Activated CD8-positive, alpha-beta T cell treated with anti-CD3 and anti-CD28 coated beads, Interleukin-2, amount 10 ng/mL, durations not matched to agents 7 days and 5 days (primary cell): ENCODE measurements at regions not wholly inside any gene's neighbourhood (a gene's known extent, or its start where the extent isn't known, plus 50 kb on each side); places are given as distances from the start of the nearest gene placed in this dataset.
"Not testable (repeated sequence)": the region's sequence is repeated elsewhere in the genome, so short reads cannot be mapped to it uniquely, and the experiment has no call there.

Experiments
- ATAC-seq: fragments of 150-1000 bp; cut with Tn5 transposase; one replicate; pipeline ENCODE4 v1.10.0; 2021; ENCODE audit warnings: moderate library complexity
- CTCF ChIA-PET: fragments of 350-600 bp; sonication (Branson Sonifier 250); formaldehyde crosslinking; loops from one replicate; lab custom pipeline; 2021; ENCODE audit warnings: antibody characterized with exemption; lab: Charles Lee
- POLR2A ChIA-PET: fragments of 350-600 bp; sonication (Branson Sonifier 250); formaldehyde crosslinking; loops from one replicate; lab custom pipeline; 2021; ENCODE audit warnings: antibody characterized with exemption; lab: Charles Lee
- DNase-seq: peaks from one replicate; pipeline ENCODE4 v3.0.0-alpha.2; 2020
- H3K27ac Mint-ChIP-seq: one replicate; pipeline ENCODE4 v1.8.0; 2021; ENCODE audit warnings: mild to moderate bottlenecking, mixed read lengths
- H3K27me3 Mint-ChIP-seq: one replicate; pipeline ENCODE4 v1.8.0; 2021; ENCODE audit warnings: low read depth, mixed read lengths
- H3K36me3 Mint-ChIP-seq: one replicate; pipeline ENCODE4 v1.8.0; 2021; ENCODE audit warnings: low read depth, mixed read lengths
- H3K4me1 Mint-ChIP-seq: one replicate; pipeline ENCODE4 v1.8.0; 2021; ENCODE audit warnings: low read depth, mixed read lengths
- H3K4me3 Mint-ChIP-seq: one replicate; pipeline ENCODE4 v1.8.0; 2021; ENCODE audit warnings: mild to moderate bottlenecking, mixed read lengths
- H3K9me3 Mint-ChIP-seq: one replicate; pipeline ENCODE4 v1.8.0; 2022; ENCODE audit warnings: mixed read lengths; ENCODE audit not compliant: insufficient read depth

DNA sequence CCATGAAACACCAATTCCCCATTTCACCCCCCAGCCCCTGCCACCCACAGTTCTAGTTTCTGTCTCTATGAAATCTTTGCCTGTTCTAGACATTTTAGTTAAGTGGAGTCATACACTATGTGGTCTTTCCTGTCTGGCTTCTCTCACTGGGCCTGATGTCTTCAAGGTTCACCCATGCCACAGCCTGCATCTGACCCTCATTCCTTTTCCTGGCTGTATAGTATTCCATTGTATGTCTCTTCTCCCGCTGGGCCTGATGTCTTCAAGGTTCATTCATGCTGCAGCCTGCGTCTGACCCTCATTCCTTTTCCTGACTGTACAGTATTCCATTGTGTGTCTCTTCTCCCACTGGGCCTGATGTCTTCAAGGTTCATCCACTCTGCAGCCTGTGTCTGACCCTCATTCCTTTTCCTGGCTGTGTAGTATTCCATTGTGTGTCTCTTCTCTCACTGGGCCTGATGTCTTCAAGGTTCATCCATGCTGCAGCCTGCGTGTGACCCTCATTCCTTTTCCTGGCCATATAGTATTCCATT lies 191.7 kb downstream of the CRLF2 start:
- Mint-ChIP-seq H3K27ac (no peak overlapping the region), H3K4me3 (no peak overlapping the region), H3K4me1 (no peaks in the 10 kb centered on the region), H3K27me3 (no peaks in the 10 kb centered on the region), H3K36me3 (no peaks in the 10 kb centered on the region), H3K9me3 (peaks cover 7% of the 10 kb centered on the region)
- no peak for DNase-seq
- ChIA-PET CTCF (no interaction called here), POLR2A (no interaction called here)
- ATAC-seq, result no peak

DNA sequence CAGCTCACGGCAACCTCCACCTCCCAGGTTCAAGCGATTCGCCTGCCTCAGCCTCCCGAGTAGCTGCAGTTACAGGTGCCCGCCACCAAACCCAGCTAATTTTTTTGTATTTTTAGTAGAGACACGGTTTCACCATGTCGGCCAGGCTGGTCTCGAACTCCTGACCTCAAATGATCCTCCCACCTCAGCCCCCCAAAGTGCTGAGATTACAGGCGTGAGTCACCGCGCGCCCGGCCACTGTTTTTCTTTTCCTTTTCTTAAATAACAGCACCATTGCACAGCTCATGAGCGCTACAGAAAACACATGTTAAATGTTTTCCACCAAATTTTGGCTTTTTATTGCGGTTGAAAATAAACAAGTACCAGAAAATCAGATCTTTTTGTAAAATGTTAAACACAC lies 195.5 kb downstream of the CRLF2 start:
- ATAC-seq, H3K4me3 Mint-ChIP-seq, POLR2A ChIA-PET, H3K27me3 Mint-ChIP-seq, DNase-seq, H3K4me1 Mint-ChIP-seq, CTCF ChIA-PET, H3K27ac Mint-ChIP-seq, H3K9me3 Mint-ChIP-seq, H3K36me3 Mint-ChIP-seq: not testable (repeated sequence)

GRCh38 chrX:1016281-1016680 lies 196.2 kb downstream of the CRLF2 start:
- H3K36me3 Mint-ChIP-seq, ATAC-seq, DNase-seq, H3K27me3 Mint-ChIP-seq, POLR2A ChIA-PET, CTCF ChIA-PET, H3K9me3 Mint-ChIP-seq, H3K4me1 Mint-ChIP-seq, H3K27ac Mint-ChIP-seq, H3K4me3 Mint-ChIP-seq: not testable (repeated sequence)

- Mint-ChIP-seq H3K27me3 (no peaks in the 10 kb centered on the region), H3K9me3 (no peaks in the 10 kb centered on the region), H3K4me3 (no peak overlapping the region), H3K4me1 (no peaks in the 10 kb centered on the region), H3K36me3 (no peaks in the 10 kb centered on the region), H3K27ac (no peak overlapping the region)
- CTCF ChIA-PET, result no interaction called here
- POLR2A ChIA-PET, result no interaction called here
- peak; percentile 19 for ATAC-seq
- DNase-seq, result no peak
These were observed 199.7 kb downstream of the CRLF2 start for GRCh38 chrX:1012678-1013300.

GRCh38 chrX:1011691-1012283 lies 200.7 kb downstream of the CRLF2 start:
- no peak overlapping the region for H3K27ac Mint-ChIP-seq
- no peaks in the 10 kb centered on the region for H3K4me1 Mint-ChIP-seq
- DNase-seq (peak; percentile 31), ATAC-seq (peak; percentile 36)
- no peak overlapping the region for H3K4me3 Mint-ChIP-seq
- no peaks in the 10 kb centered on the region for H3K27me3 Mint-ChIP-seq
- POLR2A ChIA-PET, result no interaction called here
- CTCF ChIA-PET, result no interaction called here
- no peaks in the 10 kb centered on the region for H3K36me3 Mint-ChIP-seq
- no peaks in the 10 kb centered on the region for H3K9me3 Mint-ChIP-seq

GRCh38 chrX:1009771-1010170 lies 202.7 kb downstream of the CRLF2 start:
- ATAC-seq (no peak), DNase-seq (no peak)
- Mint-ChIP-seq H3K27me3 (no peaks in the 10 kb centered on the region), H3K36me3 (no peaks in the 10 kb centered on the region), H3K27ac (no peak overlapping the region), H3K9me3 (no peaks in the 10 kb centered on the region), H3K4me3 (no peak overlapping the region), H3K4me1 (no peaks in the 10 kb centered on the region)
- ChIA-PET POLR2A (no interaction called here), CTCF (no interaction called here)

DNA sequence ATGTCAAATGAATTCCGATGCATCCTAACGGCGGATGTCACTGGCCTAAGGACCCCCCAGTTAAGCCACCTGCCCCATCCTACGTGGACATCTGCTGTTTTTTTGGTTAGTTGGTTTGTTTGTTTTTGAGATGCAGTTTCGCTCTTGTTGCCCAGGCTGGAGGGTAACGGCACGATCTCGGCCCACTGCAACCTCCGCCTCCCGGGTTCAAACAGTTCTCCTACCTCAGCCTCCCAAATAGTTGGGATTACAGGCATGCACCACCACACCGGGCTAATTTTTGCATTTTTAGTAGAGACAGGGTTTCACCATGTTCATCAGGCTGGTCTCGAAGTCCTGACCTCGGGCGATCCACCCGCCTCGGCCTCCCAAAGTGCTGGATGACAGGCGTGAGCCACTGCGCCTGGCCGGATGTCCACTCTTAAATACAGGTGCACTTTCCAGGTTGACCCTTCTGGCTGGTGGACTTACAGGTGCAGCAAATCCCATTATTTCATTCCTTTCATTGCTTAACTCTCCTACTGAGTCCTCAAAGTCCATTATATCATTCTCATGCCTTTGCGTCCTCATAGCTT lies 206.2 kb downstream of the CRLF2 start:
- Mint-ChIP-seq H3K4me1 (no peaks in the 10 kb centered on the region), H3K27me3 (no peaks in the 10 kb centered on the region), H3K4me3 (no peak overlapping the region), H3K9me3 (no peaks in the 10 kb centered on the region), H3K36me3 (no peaks in the 10 kb centered on the region), H3K27ac (no peak overlapping the region)
- ChIA-PET POLR2A (no interaction called here), CTCF (no interaction called here)
- DNase-seq (no peak), ATAC-seq (no peak)

DNA sequence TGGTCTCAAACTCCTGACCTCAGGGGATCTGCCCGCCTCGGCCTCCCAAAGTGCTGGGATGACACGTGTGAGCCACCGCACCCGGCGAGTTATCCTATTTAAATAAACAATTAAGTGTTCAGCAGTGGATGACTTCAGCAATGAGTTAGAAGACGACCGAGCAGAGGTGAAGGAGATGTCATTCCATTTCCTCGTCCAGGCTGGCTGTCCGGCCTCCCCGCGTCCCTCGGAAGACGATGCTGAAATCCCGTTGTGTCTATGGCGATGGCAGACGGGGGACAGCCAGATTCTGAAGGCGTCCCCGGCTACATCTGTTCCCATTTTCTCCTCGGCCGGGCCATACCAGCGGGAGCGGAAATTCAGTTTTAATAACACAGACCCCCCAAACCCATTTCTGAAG lies 209.8 kb downstream of the CRLF2 start:
- ChIA-PET CTCF (no interaction called here), POLR2A (no interaction called here)
- H3K9me3 Mint-ChIP-seq, result no peaks in the 10 kb centered on the region
- no peaks in the 10 kb centered on the region for H3K4me1 Mint-ChIP-seq
- H3K4me3 Mint-ChIP-seq, result no peak overlapping the region
- H3K27ac Mint-ChIP-seq, result no peak overlapping the region
- ATAC-seq (no peak), DNase-seq (no peak)
- H3K27me3 Mint-ChIP-seq, result no peaks in the 10 kb centered on the region
- H3K36me3 Mint-ChIP-seq, result no peaks in the 10 kb centered on the region

DNA sequence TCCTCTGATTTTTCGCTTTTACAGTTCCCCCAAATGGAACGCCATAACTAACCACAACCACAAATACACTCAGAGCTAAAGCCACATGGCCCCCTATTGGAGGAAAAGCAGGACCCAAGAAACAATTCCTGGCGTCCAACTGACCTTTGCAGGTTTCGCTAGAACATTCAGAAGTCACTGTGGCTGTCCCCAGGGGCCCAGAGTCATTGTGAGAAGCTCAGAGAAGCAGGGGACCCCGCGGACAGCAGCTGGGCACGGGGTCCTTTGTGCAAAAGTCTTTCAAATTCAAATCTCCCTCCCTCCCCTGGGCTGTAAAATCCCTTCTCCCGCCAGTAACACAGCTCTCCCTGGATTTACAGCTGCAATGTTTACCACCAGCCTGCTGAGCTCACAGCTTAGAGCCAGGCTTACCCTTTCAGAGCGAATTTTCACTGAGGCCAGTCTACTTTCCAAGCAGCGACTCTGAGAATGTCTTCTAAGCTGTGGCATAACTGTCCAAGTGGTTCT lies 214.8 kb downstream of the CRLF2 start:
- Mint-ChIP-seq H3K27me3 (no peaks in the 10 kb centered on the region), H3K36me3 (no peaks in the 10 kb centered on the region), H3K4me1 (no peaks in the 10 kb centered on the region), H3K4me3 (no peak overlapping the region), H3K9me3 (no peaks in the 10 kb centered on the region), H3K27ac (no peak overlapping the region)
- DNase-seq, result no peak
- no peak for ATAC-seq
- POLR2A ChIA-PET, result no interaction called here
- CTCF ChIA-PET, result no interaction called here

DNA sequence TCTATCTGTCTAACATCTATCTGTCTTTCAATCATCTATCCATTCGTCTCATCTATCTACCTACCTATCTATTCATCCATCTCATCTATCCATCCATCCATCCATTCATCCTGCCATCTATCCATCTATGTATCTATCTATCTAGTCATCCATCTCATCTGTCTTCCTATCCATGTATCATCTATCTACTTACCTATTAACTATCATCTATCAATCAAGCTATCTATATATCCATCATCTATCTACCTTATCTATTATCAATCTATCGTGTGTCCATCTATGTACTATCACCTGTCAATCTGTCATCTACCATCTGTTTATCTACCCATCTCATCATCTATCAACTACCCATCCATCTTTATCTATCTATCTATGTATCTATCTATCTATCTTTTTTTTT lies 217.7 kb downstream of the CRLF2 start:
- no peak overlapping the region for H3K27ac Mint-ChIP-seq

DNA sequence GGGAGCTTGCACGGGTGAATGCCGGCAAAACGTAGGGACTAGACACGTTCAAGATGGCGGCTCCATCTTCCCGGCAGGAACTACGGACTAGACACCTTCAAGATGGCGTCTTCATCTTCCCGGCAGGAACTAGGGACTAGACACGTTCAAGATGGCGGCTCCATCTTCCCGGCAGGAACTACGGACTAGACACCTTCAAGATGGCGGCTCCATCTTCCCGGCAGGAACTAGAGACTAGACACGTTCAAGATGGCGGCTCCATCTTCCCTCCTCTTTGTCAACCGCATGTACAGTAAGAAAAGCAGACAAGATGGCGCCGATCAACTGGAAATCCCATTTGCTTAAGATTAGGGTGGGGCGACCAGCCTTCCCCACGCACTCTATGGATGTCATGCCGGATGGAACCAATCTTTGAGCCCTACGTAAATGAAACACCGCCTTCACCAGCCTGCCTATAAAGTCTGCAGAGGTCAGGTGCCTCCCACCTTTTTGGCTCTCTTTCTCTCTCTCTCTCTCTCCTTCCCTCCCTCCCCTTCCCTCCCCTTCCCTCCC lies 222.4 kb downstream of the CRLF2 start:
- H3K4me3 Mint-ChIP-seq, result peak overlapping the region; percentile 46
- H3K27ac Mint-ChIP-seq, result peak overlapping the region; percentile 57
- no peaks in the 10 kb centered on the region for H3K4me1 Mint-ChIP-seq
- CTCF ChIA-PET, result no interaction called here
- DNase-seq (peak; percentile 72), ATAC-seq (peak; percentile 96)
- H3K27me3 Mint-ChIP-seq, result no peaks in the 10 kb centered on the region
- H3K36me3 Mint-ChIP-seq, result no peaks in the 10 kb centered on the region
- H3K9me3 Mint-ChIP-seq, result no peaks in the 10 kb centered on the region
- POLR2A ChIA-PET, result no interaction called here

More for the DNA sequence above, 217.7 kb downstream of the CRLF2 start:
- no peaks in the 10 kb centered on the region for H3K27me3 Mint-ChIP-seq
- ATAC-seq (no peak), DNase-seq (no peak)
- H3K9me3 Mint-ChIP-seq, result no peaks in the 10 kb centered on the region
- ChIA-PET POLR2A (no interaction called here), CTCF (no interaction called here)
- no peak overlapping the region for H3K4me3 Mint-ChIP-seq
- no peaks in the 10 kb centered on the region for H3K4me1 Mint-ChIP-seq
- H3K36me3 Mint-ChIP-seq, result no peaks in the 10 kb centered on the region

DNA sequence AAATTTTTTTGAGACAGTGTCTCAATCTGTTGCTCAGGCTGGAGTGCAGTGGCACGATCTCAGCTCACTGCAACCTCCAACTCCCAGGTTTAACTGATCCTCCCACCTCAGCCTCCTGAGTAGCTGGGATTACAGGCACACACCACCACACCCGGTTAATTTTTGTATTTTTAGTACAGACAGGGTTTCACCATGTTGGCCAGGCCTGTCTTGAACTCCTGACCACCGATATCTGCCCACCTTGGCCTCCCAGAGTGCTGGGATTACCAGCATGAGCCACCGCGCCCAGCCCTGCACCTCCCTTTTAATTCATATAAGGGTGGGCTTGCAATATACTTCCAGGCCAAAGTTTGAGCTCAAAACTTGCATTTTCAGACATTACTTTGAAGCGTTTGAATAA lies 223.9 kb downstream of the CRLF2 start:
- H3K36me3 Mint-ChIP-seq, CTCF ChIA-PET, H3K9me3 Mint-ChIP-seq, H3K4me3 Mint-ChIP-seq, H3K27me3 Mint-ChIP-seq, H3K4me1 Mint-ChIP-seq, POLR2A ChIA-PET, H3K27ac Mint-ChIP-seq, ATAC-seq, DNase-seq: not testable (repeated sequence)
